ENCODE measurements at regions not wholly inside any gene's neighbourhood (a gene's known extent, or its start where the extent isn't known, plus 50 kb on each side); places are given as distances from the start of the nearest gene placed in this dataset.
"Not testable (repeated sequence)": the region's sequence is repeated elsewhere in the genome, so short reads cannot be mapped to it uniquely, and the experiment has no call there.

DNA sequence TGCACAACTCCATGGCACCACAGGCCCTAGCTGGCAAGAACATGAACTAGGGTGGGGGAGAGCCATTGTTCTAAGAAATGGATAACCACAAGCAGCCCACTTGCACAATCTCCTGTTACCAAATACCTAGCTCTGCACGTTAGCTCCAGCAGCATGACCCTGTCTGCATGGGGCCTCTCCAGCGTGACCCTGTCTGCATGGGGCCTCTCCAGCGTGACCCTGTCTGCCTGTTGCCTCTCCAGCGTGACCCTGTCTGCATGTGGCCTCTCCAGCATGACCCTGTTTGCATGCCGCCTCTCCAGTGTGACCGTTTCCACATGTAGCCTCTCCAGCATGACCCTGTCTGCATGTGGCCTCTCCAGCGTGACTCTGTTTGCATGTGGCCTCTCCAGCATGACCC lies 356.7 kb downstream of the CNTNAP3B start:
- H3K4me3 ChIP-seq: not testable (repeated sequence)

DNA sequence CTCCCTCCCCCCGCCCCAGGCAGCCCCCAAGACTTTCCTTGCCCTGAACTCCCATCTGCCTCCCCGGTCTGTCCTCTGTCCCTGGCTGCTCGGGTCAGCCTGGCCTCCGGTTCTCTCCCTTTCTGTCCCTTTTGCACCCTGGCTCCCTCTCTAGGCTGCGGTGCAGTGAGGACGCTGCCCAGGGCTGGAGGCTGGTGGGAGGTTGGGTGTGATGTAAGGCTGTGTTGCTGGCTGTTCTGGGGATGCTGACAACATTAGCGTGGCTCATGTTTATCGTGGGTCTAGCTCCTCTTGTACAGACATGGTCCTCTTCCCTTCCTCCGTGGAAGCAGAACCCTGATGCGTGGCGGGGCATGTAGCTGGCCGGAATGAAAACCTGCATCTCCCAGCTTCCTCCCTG lies 357.5 kb downstream of the CNTNAP3B start:
- H3K4me3 ChIP-seq, H3K27ac ChIP-seq: not testable (repeated sequence)

More for the DNA sequence above, 356.7 kb downstream of the CNTNAP3B start:
- not testable (repeated sequence) for H3K27ac ChIP-seq

DNA sequence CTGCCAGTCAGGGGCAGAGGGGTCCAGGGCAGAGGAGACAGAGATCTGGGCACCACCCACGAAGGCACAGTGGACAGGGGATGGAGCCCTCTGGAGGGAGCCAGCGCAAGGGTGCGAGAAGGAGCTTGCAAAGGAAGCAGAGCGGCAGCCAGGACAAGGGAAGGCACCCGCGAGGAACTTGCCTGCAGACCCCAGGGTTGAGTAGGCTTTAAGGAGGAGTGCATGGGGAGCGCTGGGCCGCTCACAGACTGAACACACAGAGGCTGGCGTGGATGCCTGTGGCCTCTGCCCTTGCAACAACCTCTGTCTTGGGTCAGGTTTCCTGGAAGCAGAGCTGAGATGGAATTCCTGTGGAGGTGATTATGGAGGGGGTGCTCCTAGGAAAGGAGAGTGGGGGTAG lies 374.4 kb downstream of the CNTNAP3B start:
- H3K4me3 ChIP-seq, H3K27ac ChIP-seq: not testable (repeated sequence)

DNA sequence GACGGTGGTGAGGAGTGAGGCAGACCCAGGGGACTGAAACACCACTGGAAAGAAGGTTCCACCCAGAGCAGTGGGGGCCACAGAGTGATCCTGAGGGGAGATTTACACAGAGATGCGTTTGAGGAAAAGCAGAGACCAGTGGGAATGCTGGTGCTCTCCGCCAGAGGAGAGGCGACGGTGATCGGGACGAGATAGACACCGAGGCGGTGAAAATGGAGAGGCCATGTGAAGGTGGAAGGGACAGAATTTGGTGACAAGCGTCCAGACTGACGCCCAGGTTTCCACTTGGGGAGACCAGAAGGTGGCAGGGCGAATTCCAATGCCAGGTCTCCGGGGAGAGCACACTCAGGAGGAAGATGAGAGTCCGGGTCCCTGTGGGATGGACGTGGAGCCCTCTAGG lies 374.8 kb downstream of the CNTNAP3B start:
- H3K27ac ChIP-seq, H3K4me3 ChIP-seq: not testable (repeated sequence)

DNA sequence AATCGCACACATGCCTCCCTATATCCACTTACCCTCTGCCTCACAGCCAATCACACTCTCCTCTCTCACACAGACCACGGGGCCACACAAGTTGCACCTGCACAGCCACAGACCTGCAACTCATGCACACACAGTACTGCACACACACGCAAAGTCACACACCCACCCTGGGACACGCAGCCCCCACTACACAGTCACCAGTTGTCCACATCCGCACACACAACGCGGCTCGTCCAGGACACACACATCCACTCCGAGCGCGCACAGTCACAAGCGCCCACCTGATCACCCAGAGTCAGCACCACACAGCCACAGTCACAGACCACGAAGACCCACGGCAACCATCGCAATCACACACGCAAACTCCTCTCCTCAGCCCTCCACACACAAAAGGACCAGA lies 387.3 kb downstream of the CNTNAP3B start:
- H3K4me3 ChIP-seq, H3K27ac ChIP-seq: not testable (repeated sequence)

DNA sequence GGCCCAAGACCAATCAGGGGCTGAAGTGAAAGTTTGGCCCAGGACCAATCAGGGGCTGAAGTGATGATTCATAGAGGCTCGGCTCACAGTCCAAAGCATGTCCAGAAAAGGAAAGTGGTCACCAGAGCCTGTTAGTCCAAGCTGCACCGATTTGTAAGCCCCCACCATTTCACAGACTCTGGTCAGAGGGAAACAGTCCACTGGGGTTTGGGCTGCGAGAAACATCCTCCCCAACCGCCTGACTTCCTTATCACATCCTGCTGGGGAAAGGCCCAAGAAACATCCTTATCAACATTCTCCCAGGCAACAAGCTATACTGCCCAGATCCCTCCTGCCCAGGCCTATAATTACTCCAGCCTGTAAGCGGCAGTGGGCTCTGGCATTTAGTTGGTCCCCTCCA lies 388.1 kb downstream of the CNTNAP3B start:
- H3K27ac ChIP-seq, H3K4me3 ChIP-seq: not testable (repeated sequence)

DNA sequence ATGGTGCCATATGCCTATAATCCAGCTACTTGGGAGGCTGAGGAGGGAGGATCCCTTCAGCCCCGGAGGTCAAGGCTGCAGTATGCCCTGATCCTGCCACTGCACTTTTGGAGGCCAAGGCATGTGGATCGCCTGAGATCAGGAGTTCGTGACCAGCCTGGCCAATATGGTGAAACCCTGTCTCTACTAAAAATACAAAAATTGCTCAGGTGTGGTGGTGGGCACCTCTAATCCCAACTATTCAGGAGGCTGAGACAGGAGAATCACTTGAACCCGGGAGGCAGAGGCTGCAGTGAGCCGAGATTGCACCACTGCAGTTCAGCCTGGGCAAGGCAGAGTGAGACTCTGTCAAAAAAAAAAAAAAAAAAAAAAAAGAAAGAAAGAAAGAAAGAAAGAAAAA lies 390.5 kb downstream of the CNTNAP3B start:
- not testable (repeated sequence) for H3K4me3 ChIP-seq, H3K27ac ChIP-seq

DNA sequence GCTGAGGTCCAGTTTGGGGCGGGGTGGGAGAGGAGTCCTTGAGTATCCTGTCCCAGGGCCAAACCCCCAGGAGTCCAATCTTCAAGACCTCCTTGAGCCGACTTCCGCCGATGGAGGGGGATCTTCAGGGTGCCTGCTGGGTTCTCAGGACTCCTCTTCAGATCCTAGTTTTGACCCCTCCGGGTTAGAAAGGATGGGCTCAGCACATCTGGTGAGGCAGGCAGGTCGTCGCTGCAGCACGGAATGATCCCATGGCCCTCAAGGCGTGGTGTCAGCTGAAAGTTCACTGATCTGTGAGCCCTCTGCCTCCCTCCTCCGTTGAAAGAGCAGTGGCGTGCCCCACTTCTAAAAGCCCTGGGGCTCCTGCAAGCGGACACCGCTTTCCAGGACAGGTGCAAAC lies 430.0 kb downstream of the CNTNAP3B start:
- H3K27ac ChIP-seq, H3K4me3 ChIP-seq: not testable (repeated sequence)

DNA sequence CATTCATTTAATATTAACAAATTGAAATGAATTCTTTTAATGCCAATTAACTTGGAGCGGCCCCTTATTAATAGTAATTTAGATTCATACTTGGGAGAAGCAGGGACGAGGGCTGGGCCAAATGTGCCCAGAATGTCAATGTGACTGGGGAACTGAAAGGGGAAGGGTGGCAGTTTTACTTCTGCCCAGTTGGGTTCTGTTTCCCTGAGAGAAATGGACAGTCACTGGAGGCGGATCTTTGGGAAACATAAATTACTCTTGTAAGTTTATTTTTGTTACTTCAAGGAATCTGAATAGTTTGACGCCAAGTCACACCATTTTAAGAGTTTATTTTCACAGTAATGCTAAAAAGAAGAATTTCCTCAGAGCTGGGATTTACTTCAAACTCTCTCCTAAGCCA lies 432.1 kb downstream of the CNTNAP3B start:
- not testable (repeated sequence) for H3K4me3 ChIP-seq
- H3K27ac ChIP-seq: peak overlapping the region in 1 of 21 experiments; percentile 55

DNA sequence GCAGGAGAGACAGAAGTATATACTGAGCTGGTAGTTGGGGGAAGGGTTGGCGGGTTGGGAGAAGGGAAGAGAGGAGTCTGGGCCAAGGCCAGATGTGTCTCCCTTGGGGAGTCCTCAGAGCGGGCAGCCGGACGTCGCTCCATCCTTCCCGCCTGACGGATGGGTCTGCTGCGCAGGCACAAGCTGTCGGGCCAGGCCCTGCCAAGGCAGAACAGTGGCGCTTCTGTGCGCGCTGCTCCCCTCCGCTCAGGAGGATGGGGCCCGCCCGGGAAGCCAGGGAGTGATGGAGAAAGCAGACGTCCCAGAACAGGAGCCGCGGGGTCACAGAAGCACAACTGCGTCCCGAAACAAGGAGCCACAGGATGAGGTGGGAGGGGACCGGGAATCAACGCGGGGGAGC lies 449.9 kb downstream of the CNTNAP3B start:
- not testable (repeated sequence) for H3K4me3 ChIP-seq, H3K27ac ChIP-seq

DNA sequence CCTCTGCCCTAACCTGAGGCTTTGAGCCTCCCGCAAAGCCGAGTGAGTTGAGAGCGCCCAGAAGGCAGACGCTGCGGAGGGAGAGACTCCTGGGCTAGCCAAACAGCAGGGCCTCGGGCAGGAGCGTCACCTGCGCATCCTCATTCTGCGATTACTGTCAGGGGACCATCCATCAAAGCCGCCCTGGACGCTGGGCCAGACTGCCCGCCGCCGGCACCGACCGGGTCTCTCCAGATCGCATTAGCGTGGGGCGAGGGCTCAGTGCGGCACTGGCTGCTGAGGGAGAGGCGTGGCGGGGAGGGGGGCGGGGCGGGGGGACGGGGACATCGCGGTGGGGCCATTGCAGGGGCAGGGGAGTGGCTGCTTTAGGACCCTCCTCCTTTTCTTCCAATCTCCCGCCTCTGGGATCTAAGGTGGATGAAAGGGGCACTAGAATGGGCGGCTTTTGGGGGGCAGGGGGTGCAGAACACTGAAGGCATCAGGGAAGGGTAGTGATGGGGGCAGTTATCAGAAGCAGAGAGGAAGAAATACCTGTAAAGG lies 465.7 kb downstream of the CNTNAP3B start:
- H3K4me3 ChIP-seq, H3K27ac ChIP-seq: not testable (repeated sequence)

DNA sequence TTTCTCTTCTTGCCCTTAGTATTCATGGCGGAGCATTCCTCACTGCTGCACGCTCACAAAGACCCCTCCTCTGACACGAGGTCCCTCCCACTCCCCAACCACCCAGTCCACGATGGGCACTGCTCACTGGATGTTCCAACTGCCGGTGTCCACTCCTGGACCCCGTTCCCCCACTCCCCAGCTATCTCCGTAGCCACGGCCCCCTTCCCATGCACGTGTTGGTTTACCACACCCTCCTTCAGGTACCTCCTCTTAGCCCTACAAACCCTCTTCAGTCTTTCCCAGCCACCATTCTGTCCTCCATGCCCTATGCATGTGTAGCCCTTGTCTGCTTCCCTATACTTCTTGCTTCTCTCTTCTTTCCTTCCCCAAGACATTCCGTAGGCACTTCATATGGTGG lies 469.6 kb upstream of the ZNG1F start:
- not testable (repeated sequence) for H3K4me3 ChIP-seq, H3K27ac ChIP-seq

DNA sequence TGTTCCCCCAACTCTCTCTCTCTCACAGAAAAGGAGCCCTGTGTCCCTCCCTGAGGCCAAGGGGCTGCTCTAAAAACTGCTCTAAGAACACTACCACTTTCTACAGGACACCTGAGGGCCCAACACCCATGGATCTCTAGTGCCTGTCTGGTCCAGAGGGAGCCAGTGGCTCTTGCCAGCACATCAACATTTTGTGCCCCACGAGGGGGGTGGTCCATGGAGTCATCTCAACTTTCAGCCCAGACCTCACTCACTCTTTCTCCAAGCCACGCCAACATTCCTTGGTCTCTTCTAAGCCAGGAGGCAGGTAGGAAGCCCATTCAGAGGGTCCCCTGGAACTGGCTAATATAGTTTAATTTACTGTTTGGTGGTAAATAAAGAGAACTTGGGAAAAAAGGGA lies 469.0 kb upstream of the ZNG1F start:
- H3K27ac ChIP-seq, H3K4me3 ChIP-seq: not testable (repeated sequence)

DNA sequence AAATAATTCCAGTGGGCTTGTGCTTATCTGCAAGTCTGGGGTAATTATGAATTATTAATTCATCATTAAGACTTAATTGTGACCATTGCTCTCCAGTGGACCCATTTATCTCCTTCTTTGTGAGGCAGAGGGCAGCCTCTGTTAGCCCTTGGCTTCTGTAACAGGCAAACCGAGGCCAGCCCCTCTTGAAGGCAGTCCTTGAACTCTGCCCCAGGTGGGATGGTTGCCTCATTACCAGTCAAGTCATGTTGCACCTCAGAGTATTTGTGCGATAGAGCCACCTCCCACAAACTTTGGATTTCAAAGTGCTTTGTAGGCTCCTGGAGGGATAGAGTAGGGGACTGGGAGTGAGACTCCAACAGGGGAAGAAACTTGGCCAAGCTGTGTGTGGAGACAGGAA lies 468.0 kb upstream of the ZNG1F start:
- H3K4me3 ChIP-seq, H3K27ac ChIP-seq: not testable (repeated sequence)

DNA sequence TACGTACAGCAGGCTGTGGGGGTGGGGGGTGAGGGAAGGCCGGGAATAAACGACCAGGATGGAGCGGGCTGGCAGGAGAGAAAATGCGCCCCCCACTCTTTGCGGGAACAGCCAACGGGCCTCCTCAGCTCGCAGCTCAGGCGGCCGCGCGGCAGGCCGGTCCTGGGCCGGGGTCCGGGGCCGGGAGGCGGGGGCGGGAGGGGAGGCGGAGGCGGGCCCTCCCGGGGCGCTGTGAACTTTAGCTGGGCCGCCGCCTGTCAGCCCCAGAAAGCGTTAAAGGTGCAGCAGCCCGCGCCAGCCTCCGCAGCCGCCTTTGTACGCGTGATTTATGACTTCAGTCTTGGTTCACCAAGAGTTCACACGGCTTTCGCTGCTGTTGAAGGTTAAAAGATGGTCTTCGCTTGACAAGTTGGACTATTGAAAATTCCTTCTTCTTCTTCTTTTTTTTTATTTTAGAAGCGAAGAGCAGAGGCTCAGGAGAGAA lies 466.0 kb upstream of the ZNG1F start:
- not testable (repeated sequence) for H3K4me3 ChIP-seq, H3K27ac ChIP-seq

DNA sequence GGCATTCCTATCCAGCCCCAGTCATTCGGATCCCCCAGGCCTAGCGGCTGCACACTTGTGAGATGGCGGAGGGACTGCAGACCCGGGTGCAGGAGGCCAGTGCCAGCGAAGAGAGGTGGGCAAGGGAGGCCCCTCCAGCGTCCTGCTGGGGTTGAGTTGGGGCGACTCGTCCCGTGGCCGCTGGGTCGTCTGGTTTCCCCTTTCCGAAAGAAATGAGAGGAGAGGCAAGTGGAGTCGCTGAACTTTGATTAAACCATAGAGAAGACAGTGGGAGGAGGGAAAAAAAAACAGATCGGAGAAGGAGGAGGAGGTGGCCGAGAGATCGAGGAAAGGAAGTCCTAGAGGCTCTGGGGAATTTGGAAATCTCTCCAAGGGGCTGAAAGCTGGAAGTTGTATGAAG lies 465.2 kb upstream of the ZNG1F start:
- H3K4me3 ChIP-seq, H3K27ac ChIP-seq: not testable (repeated sequence)

DNA sequence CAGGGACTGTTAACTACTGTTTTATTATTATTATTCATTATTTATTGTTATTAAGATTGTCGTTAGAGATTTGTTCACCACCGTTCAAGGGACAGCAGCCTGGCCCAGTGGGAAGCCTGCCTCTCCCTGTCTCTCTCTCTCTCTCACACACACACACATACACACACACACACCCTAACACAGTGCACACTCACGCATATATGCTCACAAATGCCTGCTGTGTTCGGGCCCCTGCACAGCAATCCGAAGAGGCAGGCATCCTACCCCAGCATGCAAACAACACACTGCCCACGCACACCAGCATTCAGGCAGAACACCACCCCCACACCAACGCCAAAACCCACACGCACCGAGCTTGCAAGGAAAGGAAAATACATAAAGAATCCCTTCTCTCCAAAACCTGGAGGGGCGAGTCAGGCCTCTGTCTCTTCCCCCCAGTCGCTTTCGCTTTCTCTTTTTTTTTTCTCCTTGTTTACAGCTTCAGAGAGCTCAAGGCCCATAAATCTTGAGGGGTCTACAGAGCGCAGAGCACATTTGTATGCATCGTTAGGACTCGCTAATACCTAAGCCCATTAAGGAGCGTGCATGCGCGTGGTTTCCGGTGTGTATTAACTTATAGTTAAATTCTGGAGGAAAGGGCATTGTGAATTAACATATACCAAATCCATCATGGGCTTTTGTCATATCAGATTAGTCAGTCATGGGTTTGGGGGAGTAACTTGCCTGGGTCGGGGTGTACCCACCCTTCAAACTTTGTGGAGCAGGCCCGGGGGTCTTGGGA lies 464.6 kb upstream of the ZNG1F start:
- H3K4me3 ChIP-seq, H3K27ac ChIP-seq: not testable (repeated sequence)

DNA sequence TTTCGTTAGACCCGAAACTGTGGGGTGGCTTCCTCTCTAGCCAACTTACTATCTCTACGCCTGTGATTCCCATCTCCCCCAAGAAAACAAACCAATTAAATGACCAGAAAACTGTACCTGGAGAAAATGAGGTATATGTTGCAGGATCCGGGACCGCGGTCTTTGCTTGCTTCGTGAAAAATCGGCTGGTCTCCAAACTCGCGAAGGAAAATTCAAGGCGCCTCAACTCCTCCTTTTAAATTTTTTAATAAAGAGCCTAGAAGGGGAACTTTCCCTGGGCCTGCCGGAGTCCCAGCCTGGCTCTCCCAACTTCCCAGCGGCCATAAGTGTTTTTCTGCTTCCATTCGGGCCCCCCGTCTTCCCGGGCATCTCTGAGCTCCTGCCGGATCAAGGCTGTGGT lies 463.7 kb upstream of the ZNG1F start:
- H3K4me3 ChIP-seq, H3K27ac ChIP-seq: not testable (repeated sequence)

DNA sequence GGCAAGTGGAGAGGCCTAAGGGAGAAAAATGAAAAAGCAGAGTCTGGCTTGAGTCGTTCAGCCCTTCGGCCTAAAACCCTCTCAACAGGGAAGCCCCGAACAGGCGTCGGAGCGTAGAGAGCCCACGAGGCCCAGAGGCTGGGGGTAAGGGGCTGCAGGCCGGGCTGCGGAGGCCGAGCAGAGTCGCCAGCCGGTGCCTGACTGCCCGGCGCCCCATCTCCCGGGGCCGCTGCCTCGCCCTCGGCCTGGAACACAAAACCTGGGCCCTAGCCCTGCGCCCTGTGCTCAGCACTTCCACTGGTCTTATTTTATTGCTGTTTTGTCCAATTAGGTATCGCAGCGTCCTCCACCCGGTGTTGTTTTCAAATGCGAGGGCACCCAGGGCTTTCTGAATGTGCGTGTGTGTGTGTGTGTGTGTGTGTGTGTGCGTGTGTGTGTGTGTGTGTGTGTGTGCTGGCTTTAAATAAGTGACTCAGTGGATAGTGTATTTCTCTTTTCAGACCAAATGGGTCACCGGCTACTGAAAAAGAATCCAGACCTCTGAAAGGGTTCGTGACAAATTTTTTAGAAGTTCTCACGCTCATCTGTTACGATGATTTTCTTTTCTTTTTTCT lies 463.1 kb upstream of the ZNG1F start:
- H3K27ac ChIP-seq, H3K4me3 ChIP-seq: not testable (repeated sequence)

DNA sequence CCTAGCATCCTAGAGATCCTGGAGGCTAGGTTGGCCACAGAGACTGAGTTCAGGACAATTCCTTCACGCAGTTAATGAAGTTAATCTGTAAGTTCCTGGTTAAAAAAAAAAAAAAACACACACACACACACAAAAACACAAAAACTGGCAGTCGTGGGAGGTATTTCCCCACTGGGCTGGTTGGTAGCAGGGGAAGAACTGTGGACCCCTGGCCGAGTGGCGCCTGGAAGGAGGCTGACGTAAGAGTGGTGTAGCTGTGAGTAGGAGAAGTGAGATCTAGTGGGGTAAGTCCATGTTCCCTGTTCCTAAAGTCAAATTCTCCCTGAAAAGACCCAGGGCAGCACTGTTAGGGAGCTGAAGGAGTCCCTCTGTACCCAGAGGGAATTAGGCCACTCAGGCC lies 461.0 kb upstream of the ZNG1F start:
- H3K4me3 ChIP-seq: not testable (repeated sequence)

DNA sequence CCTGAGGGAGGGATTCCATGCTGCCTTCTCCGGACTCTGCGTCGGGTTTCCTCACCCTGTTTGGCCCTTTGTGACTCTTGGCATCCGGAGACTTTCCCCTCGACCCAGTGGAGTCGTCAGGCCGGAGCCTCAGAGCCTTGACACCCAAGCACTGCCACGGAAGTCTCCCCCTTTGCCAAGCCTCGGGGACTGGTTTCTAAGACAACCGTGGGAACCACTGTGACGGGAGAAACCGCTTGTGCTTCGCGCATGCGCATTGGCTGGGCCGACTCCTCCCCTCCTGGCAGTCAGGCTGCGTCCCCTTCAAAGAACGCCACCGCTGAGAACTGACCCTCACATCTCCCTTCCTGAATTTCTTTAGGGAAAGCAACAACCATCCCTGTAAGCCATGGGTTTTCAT lies 459.4 kb upstream of the ZNG1F start:
- not testable (repeated sequence) for H3K4me3 ChIP-seq, H3K27ac ChIP-seq

More for the DNA sequence above, 461.0 kb upstream of the ZNG1F start:
- H3K27ac ChIP-seq: not testable (repeated sequence)
